Embryonic facial prominence (tissue), 1 donor: ENCODE measurements at regions not wholly inside any gene's neighbourhood (a gene's known extent, or its start where the extent isn't known, plus 50 kb on each side); places are given as distances from the start of the nearest gene placed in this dataset.
"Not testable (repeated sequence)": the region's sequence is repeated elsewhere in the genome, so short reads cannot be mapped to it uniquely, and the experiment has no call there.

Source experiments
- DNase-seq: peaks from one replicate; pipeline ENCODE4 v3.0.0-alpha.2; 2016; ENCODE audit errors: extremely low spot score

DNA sequence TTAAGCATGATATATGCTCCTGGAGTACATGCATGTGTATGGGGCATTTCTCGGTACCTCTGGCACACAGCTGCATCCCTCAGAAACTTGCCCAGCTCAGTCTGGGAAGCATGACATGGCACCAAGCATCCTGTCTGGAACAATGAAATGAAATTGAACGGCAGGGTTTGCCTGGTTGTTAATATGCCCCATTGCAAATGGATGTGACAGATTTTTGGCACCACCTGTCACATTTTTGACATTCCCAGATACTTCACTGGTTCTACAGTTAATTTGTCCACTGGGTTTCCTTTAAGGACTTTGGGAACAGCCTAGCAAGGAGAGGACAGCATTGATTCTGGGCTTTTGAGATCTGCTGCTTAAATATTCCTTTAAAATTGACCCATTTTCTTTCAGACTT is 305.8 kb downstream of the TSN start:
- no peak for DNase-seq

DNA sequence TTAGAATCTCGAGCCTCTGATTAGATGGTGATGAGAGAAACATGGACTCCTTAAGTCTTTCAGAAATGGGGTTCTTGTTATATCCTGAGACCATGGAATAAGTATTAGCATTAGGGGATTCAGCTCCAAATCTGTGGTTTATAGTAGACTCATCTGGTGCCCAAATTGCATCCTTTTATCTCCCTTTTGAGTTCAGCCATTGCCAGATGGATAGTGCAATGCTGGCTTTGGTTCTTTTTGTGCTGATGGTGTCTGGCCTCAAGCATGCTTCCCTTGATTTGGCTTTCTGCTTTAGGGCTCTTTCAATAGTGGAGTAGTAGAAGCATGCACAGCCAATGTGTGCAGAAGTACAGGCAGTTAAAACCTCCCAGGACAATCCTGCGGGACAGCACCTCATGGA is 306.4 kb downstream of the TSN start:
- no peak for DNase-seq

DNA sequence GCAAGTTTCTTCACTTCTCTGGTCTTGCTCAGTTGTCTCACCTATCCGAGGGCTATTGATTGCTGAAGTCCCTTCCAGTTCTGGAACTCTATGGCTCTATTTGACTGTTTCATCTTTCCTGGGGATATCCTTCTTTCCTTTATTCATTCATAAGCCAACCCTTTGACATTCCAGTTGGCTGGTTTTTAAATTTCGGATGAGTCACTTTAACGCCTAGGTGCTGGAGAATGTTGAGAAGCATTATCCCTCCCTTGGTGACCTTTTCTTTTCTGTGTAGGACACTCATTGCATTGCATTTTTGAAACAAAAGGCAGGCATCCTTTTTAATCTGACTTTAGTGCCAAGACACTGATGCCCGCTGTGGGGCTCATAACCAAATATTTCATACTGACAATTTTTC is 307.1 kb downstream of the TSN start:
- DNase-seq, result no peak

DNA sequence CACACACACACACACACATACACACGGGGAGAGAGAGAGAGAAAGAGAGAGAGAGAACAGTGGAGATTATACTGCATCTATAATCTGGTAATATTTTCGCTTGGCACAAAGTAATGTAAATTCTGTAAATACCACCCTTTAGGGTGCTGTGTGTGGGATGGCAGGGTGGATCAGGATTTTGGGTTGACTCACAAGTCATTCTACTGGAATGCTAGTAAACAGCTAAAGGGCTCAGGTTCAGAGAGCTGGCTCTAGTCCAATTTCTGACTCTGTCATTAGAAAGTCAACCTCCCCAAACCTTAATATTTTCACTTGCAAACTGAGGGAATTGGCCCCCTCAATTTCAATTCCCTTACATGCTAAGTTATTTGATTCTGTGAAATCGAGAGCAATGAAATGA is 308.3 kb downstream of the TSN start:
- no peak for DNase-seq

DNA sequence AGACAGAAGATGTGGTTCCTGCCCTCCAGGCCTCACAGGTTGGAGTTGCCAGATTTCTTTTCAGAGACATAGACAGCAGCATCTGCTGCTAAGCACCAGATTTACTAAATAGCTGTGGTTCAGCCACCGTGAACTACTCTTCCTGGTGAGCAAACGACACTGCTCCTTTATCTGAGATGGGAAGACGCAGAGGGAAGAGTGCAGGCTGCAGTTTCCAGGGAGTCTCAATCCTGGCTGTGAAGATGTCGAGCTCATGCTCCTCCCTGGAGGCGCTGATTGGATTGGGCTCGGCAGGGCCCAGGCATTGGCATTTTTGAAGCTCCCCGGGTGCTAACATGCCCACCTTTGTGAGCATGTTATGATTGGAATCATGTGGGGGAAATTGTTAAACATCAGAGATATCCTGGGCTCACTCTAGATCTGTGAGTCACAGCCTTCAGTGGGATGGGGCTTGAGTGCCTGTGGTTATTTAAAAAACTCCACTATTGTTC is 314.8 kb downstream of the TSN start:
- no peak for DNase-seq

DNA sequence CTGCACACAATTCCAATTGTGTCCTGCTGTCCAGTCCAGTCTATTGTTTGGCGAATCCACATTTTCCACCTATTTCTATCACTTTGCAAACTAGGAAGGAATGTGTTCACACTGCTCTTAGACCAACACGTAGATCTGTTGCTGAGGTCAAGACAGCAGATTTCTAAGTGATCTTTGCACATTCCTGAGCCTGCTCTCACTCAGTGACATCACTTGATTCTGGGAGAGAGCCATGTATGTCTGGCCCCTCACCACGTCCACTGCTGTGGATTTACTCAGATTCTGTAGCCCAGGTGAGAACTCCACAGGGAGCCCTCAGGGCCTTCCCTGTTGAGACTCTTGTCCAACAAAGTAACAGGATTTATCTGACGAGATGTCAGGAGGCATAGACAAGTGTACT is 317.2 kb downstream of the TSN start:
- DNase-seq, result no peak

DNA sequence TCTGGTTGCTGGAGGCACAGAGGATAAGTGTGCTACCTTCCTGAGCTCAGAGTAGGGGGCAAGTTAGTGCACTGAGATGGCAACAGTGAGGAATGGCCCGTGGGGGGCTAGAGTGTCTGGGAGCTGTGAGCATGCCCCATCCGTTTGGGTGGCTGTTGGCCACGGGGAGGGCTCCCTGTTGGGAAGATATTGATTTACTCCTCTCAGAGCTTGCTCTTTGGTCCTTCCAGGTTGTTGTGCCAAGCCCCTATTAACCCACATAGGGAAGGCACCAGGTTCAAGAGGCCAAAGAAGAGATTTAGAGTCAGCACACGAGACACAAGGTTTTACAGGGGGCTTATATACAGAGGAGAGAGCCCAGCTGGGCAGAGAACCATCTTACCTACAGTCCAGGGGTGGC is 318.8 kb downstream of the TSN start:
- DNase-seq, result no peak

DNA sequence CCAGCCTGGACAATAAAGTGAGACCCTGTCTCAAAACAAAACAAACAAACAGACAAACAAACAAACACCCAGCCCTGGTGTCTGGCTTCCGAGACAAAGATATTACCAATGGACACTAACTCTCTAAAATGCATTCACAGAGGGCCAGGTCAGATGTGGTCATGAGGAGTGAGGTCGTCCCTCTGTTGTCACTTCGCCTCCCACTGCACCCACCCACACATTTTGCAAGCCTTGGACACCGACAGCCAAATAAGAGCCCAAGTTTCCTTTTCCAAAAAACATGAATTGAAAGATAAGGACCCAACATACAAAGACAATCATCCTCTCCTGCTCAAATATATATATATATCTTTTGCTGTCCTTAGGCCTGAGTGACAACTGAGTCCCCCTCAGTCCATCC is 319.9 kb downstream of the TSN start:
- no peak for DNase-seq

DNA sequence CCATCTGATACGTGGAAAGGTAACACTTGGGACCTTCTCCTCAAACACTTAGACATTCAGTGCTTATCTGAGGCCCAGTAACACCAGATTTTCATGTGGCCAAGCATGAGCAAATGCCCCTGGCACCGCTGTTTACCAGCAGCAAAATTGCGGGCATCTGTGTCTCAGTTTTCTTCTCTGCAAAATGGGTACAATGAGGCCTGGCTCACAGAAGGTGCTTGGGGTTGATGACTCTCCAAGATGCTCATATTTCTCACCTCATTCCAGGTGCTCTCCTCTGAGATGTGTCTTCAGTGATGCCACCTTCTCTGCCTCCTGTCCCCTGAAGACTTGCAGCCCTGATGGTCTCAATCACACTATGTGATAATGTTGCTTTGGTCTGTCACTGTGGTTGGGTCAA is 321.7 kb downstream of the TSN start:
- DNase-seq, result no peak

DNA sequence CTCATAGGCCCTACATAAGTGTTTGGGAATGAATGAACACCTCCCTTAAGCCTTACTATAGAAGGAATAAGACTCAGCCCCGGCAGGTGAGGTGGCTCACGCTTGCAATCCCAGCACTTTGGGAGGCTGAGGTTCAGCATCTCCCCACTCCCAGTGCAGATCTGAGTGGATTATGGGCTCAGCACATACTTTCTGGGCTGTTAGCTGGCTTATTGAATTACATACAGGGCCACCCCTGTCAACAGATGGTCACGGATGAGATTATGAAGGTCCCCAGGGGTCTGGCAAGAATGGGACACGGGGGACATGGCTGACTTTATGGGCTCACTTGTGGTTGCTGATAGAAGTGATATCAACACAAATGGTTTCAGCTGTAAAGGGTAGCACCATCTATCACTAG is 322.3 kb downstream of the TSN start:
- no peak for DNase-seq

DNA sequence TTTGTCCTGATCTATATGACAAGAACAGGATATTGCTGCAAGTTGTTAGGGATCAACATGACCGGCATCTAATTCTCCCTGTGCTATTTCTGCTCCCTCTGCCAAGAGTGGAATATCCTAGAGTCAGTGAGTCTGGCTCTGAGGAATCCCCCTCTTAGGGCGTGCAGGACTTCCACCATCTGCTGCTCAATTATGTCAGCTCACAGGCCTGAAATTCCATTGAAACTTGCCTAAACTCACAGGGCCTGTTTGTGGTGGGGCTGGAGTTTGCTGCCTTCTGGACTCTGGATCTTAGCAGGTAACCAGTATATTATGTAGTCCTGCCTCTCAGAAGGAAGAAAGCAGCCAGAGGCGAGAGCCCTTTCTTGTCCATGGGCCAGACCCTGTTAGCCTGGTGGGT is 323.0 kb downstream of the TSN start:
- no peak for DNase-seq

DNA sequence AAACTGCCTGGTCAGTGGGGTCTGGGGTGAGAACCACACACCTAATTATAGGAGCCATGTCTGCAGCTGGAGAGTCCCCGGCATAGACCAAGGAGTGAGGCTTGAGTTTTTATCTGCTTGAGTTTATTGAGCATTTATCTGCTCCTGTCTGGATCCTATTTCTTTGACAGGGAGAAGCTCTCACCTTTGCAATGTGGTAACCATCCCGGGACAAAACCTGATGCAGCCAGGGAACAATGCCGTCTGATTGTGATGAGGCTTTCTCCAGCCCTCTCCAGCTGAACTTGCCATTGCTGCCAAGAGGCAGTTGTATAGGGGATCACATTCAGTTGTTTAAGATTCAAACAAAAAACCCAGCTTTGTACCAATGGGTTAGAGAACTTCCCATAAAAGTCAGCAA is 324.4 kb downstream of the TSN start:
- DNase-seq, result no peak

DNA sequence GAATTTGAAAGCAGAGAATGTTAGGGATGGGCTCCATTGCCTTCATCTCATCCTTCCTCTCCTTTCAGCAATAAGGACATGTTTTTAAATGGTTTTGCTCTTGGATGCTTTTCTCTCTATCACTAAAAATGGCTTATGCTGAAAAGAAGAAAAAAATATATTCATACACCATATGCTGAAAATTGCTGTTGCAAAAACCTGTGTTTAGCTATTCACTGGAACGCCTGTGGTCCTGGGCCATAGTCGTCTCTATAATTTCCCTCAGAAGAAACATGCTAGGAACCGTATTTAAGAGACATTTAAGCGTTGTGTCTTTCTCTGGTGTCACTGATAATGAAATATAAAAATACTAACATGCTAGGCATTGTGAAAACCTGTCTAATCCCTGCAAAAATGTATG is 324.9 kb downstream of the TSN start:
- DNase-seq, result no peak

DNA sequence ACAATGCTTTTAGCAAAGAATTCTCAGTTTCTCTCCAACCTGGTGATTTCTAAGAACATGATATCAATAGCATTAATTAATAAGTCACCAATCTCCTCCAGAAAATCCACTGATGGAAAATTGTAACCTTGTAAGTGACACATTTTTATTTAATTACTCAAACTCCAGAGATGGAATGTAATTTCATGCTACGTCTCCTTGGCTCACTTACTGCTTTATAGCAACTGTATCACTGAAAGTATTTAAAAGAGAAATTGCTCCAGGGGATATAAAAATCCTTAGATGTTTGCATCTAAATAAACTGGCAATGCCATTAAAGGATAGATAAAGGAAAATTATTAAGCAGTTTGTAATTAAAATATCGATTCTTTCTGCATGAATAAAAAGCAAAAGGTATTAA is 325.4 kb downstream of the TSN start:
- DNase-seq, result no peak

DNA sequence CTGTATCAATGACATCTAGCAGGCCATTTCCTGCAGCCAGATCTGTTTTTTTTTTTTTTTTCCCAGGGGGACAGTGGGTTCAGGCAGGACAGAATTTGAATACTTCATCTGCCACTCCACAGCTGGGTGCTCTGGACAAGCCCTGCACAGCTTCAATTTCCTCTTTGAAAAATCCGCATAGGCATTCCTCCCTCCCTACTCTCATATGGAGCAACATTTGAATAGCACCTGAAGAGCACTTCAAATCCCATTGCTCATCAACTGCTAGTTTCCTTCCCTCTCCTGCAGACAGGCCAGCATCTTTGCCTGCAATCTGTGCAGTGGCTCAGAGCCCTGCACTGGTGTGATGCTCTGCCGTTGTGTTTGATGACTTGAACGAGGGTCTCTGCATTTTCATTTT is 326.3 kb downstream of the TSN start:
- DNase-seq, result no peak

DNA sequence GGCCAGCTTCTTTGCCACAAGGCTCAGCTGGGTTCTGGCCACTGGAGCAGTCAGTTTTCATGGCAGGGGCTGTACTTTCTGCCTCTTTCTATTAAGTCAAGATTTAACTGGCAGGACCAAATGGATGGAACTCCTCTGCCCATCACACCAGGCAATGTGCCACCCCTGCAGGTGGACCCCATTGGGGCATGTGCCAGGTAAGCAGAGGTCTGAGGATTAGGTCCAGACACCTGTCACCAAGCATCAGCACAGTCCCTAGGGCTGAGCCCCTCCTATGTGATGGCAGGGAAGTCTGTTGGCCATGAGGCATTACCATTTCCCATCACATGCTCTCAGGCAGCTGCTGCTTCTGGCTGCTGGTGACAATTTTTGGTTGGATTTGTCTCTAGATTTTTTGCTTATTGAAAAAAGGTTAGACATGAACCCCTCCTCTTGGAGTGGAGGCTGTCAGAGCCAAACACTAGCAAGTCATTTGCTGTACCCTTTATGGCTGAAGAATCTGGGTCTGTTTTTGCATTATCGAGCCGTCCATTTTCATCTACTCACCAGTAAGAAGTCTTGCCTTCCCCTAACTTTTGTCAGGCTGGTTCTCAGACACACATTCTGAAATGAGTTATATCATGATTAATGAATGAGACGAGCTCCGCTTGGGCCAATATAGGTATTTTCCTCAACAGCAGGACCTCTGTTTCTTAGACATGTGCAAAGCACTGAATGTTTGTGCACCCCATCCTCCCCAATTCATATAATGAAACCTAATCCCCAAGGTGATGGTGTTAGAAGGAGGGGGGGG is 328.0 kb downstream of the TSN start:
- no peak for DNase-seq

DNA sequence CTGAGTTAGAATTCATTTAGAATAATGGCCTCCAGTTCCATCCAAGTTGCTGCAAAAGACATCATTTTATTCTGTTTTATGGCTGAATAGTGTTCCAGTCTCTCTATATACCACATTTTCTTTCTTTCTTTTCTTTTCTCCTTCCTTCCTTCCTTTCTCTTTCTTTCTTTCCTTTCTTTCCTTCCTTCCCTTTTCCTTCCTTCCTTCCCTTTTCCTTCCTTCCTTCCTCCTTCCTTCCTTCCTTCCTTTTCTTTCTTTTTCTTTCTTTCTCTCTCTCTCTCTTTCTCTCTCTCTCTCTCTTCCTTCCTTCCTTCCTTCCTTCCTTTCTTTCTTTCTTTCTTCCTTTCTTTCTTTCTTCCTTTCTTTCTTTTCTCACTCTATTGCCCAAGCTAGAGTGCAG is 330.2 kb downstream of the TSN start:
- DNase-seq, result not testable (repeated sequence)

DNA sequence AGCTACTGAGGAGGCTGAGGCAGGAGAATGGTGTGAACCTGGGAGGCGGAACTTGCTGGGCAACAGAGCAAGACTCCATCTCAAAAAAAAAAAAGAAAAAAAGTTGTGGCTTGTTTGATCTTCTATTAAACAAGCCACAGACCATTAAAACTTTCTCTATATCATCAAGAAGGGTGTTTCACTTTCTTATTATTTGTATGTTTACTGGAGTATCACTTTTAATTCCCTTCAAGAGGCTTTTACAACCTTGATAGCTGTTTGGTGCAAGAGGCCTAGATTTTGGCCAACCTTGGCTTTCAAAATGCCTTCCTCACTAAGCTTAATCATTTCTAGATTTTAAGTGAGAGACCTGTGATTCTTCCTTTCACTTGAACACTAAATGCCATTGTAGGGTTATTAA is 339.1 kb downstream of the TSN start:
- DNase-seq, result no peak

DNA sequence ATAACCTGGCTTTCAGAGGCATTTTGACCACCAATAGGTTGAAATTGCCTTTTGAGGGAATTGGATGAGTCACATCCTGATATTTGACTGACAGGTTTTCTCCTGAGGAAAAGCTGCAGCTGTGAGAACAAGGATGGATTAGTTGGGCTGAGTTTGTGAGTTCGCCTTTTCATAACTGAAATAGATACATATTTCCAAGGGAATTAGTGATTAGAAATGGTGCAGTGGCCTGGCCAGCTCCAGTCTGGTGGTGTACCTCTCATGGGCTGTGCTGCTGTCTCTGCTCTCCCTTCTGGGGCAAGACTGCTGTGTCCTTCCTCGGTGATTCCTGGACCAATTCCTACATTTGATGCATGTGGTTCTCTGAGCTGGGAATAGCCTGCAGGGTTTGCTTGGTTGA is 341.3 kb downstream of the TSN start:
- no peak for DNase-seq

DNA sequence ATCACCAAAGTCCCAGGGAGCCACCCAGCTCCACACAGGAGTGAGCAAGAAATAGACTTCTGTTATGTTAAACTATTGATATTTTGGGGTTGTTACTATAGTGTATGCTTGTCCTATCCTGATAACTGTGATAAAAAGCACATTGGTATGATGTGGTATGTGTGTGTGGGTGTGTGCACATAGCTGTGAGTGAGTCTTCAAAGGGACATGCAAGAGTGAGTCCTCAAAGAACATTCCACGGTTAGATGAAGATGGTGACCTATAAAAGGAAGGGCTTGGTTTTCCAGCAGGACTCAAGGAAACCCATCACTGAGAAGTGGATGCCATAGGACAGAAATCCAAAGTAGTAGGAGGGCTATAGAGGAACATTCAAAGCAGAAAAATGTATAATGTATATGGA is 342.9 kb downstream of the TSN start:
- no peak for DNase-seq

DNA sequence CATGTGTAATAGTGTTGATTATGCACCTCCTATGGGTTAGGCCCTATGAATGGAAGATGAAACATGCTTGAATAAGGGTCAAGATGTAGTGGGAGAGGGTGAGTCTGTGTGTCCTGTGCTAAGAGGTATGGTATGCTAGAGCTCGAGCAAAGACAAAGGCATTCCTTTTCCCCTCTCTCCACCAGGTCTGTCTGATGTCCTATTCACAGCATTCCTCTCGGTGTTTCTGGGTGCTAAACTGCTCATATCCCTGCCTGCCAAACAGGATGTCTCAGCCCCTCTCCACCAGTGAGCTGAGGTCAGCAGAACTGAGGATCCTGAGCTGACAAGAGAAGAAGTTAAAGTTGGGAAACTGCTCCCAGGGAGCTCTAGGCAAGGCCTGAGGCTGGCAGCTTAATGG is 344.9 kb downstream of the TSN start:
- no peak for DNase-seq

DNA sequence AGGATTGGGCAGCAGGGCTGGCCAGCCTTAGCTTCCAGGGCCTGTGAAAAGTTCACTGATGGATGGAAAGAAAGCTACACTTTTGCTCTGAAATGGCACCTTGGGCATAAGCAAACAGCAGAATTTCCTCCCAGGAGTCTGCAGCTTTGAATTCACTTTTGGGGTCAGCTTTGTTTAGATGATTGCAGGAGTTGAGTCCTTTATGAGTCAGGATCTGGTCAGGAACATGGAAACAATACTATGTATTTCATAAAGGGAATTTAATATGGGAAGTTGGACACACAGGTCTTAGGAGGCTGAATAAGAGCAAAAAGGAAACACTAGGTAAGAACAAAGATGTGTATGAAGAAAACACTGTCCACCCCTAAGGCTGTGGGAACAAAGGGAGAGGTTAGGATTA is 345.3 kb downstream of the TSN start:
- DNase-seq, result no peak

DNA sequence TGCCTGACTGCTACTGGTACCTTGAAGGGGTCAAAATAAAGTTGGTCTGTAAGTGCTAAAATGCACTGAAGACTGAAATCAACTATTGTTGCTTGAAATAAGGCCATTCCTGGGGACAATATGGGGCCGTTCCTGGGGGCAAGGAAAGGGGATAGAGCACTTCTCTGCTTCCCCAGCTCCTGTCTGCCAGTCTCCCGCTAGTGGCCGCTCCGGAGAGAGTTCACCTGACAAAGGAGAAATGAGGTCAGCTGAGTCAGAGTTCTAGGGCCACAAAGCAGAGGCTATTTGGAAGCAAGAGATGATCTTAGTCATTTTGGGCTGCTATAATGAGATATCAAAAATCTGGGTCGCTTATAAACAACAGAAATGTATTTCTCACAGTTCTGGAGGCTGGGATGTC is 345.9 kb downstream of the TSN start:
- DNase-seq, result no peak

DNA sequence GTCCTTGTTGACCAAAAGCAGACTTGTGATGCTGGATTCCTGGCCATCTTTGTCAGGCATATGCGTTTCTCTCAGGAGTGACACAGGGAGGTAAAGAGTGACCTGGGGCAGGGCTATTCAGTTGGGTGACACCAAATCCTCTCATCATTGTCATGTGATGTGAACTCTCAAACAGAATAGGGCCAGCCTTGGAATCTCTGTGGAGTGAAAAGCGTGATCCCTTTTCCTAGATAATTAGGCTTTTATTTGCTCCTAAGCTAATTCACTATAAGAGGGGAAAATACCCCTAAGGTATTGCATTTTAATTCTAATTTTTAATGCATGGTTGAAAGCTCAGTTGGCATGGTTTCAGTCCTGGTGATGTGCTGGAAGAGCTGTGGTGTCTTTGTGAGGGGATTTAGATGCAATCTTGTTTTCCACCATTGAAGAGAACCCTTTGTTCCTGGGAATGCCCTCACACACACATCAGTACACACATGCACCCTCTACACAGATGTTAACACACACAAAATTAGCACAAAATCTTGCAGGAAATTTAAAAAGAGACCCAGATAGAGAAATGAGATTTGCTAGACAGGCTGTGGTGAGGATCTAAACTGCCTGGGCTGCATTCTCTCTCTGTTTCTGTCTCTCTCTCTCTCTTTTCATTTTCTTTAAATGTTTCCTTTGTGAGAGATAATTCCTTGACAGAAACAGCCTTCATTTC is 349.9 kb downstream of the TSN start:
- DNase-seq, result no peak
